COLO829 (cell line): ENCODE measurements at regions not wholly inside any gene's neighbourhood (a gene's known extent, or its start where the extent isn't known, plus 50 kb on each side); places are given as distances from the start of the nearest gene placed in this dataset.

ENCODE experiments used
- DNase-seq: peaks from one replicate; pipeline ENCODE4 v3.0.0; 2012; ENCODE audit warnings: low spot score

GRCh38 chr10:71145352-71145945, 66.9 kb upstream of the UNC5B start:
- no peak for DNase-seq

DNA sequence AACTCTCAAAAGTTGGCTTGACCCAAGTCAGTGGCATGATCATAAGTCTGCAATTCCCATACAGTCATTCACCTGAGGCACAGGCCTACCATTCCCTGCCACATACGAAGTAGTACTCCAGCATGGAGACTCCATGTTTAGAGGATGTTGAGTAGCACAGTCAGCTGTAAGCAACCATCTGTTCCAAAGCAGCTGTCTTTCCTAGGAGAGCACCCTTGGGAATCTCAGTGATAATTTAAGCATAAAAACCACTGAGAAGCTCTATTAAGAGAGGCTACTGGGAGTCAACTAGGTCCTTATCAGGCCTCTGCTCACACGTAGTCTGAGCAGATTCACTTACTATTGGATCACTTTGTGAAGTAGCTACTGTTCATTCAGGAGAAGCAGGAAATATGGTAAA, 61.6 kb upstream of the UNC5B start:
- no peak for DNase-seq

DNA sequence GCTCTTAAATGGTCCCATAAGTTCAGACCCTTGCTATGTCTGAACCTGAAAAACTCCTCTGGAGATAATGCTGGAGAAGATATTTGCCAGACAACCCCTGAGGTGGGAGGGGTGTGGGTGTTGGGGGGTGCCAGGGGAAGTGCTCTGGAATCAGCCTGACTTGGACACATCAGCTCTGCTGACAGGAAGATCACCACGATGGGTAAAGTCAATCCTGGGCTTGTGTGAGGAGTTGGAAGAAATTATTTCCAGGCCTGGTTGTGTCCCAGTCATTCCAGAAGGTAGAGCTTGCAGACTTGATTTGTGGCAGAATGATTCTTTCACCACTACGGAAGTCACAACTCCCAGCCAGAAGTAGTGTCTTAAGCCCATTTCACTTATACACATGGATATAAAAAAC, 60.3 kb upstream of the UNC5B start:
- no peak for DNase-seq

DNA sequence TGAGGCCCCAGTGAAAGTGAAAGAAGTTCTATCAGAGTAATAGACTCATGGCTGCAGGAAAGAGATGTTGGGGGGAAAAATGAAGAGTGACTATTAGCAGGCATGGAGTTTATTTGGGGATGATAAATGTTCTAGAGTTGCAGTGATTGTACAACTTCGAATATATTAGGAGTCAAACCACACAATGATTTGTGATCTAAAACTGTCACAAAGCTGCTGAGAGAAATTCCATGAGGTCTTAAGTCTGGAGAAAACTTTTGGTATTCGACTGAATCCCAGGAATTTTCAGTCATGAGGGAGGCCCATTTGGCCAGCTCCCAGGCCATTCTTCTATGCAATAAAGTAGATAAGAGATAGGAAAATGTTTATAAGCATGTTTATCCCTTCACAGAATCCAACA, 55.9 kb upstream of the UNC5B start:
- DNase-seq, result no peak

- DNase-seq, result no peak
These were observed 54.9 kb upstream of the UNC5B start for GRCh38 chr10:71157435-71157834.

GRCh38 chr10:71158251-71158650, 54.1 kb upstream of the UNC5B start:
- DNase-seq, result no peak

GRCh38 chr10:71158902-71159301, 53.5 kb upstream of the UNC5B start:
- DNase-seq, result no peak

DNA sequence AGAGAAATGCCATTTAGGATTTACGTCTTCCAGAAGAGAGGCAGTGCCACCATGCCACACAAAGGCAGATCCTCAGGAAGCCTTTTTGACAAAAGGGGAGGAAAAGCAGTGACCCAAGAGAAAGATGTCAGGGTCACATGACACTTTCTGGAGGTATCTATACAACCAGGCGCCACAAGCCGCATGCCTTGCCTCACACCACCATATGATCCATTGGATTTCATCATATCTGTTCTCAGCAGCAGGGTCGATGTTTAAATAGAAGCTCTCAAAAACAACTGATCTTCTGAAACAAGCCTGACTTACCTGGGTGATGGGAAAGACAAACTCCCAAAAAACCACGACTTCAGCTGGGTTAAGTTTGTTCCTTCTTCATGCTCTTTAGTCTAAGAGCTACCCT, 52.5 kb upstream of the UNC5B start:
- DNase-seq, result no peak

GRCh38 chr10:71161425-71161824, 50.9 kb upstream of the UNC5B start:
- DNase-seq, result no peak
